ENCODE measurements at regions not wholly inside any gene's neighbourhood (a gene's known extent, or its start where the extent isn't known, plus 50 kb on each side); places are given as distances from the start of the nearest gene placed in this dataset.

DNA sequence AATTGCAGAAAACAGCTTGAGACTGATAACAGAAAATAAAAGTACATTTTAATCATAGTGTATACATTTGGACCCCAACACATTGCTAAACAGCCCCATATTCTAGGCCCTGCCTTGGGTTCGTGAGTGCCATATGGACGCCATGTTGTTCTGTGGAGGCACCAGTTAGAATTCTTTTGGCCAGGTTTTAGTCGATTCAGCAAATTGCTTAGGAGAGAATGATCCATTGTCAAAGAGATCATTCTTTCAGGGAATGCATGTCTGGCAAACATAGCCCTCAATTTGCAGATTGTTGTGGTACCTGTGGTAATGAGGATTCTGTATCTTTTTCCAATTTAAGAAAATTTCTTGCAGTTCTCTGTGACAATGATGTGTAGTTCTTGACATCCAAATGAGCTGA, 183.6 kb upstream of the DDHD1 start:
- Histone ChIP-seq H3K14ac (ENCODE audit: insufficient read depth, low read length) (no peak overlapping the region), H3K79me2 (ENCODE audit: insufficient read depth, low read length) (no peaks in the 10 kb centered on the region), H4K91ac (ENCODE audit: insufficient read length, low read depth, low read length) (no peak overlapping the region), H3K4me1 (ENCODE audit: insufficient read depth, low read length) (0 out of 2 replicates have a peak, but pooled peaks cover 2% of the 10 kb centered on the region), H3K56ac (ENCODE audit: insufficient read length, low read depth, low read length) (no peak overlapping the region), H3K27ac (ENCODE audit: insufficient read length, low read depth, low read length) (no peak overlapping the region), H2BK5ac (ENCODE audit: insufficient read length, low read length) (no peak overlapping the region), H2BK120ac (ENCODE audit: low read depth, low read length, poor library complexity, severe bottlenecking) (no peak overlapping the region), H3K4me2 (ENCODE audit: insufficient read depth, insufficient read length, low read length) (no peak overlapping the region), H3K4ac (ENCODE audit: low read depth, low read length) (no peak overlapping the region), H3K23me2 (ENCODE audit: insufficient read length, low read depth, low read length, poor library complexity, severe bottlenecking) (no peaks in the 10 kb centered on the region), H3K23ac (ENCODE audit: insufficient read length, low read depth, low read length) (no peak overlapping the region), H3K18ac (ENCODE audit: insufficient read length, low read depth, low read length) (no peak overlapping the region), H3K9me3 (ENCODE audit: control insufficient read depth, low read depth, low read length) (no peaks in the 10 kb centered on the region), H3T11ph (ENCODE audit: low read length) (no peak overlapping the region), H3K79me1 (ENCODE audit: insufficient read depth, low read depth, low read length, poor library complexity, severe bottlenecking) (no peaks in the 10 kb centered on the region), H4K20me1 (ENCODE audit: control insufficient read depth, insufficient read depth, insufficient read length) (no peaks in the 10 kb centered on the region), H2AFZ (ENCODE audit: low read length) (no peak overlapping the region), H2AK5ac (ENCODE audit: insufficient read length, low read length) (no peak overlapping the region), H2BK12ac (ENCODE audit: insufficient read length, low read depth, low read length) (no peak overlapping the region), H4K5ac (ENCODE audit: insufficient read length, low read depth, low read length) (no peak overlapping the region), H4K8ac (replicated peaks; ENCODE audit: insufficient read length, low read depth, low read length) (no peak overlapping the region), H2BK15ac (ENCODE audit: low read depth, low read length) (no peak overlapping the region), H3K27me3 (ENCODE audit: insufficient read depth, low read length) (no peaks in the 10 kb centered on the region), H2BK20ac (ENCODE audit: low read depth, low read length, poor library complexity, severe bottlenecking) (no peak overlapping the region), H3K9ac (ENCODE audit: extremely low read depth, insufficient read length, low read length) (no peak overlapping the region)
- Mint-ChIP-seq H3K4me3 (no peak overlapping the region), H3K36me3 (ENCODE audit: insufficient read depth in 1 of 3, low read depth in 3 of 3) (no peaks in the 10 kb centered on the region; a peak in 1 of 7 replicates), H3K27me3 (ENCODE audit: low read depth) (no peaks in the 10 kb centered on the region), H3K4me1 (peaks cover 24 to 33% of the 10 kb centered on the region in 2 experiments), H3K9me3 (no peaks in the 10 kb centered on the region), H3K27ac (no peak overlapping the region)
- no CpG with 5 or more reads among the region's 3 CpGs for WGBS (ENCODE audit: extremely low coverage, insufficient read length, low lambda C conversion rate)
- no peak for DNase-seq
- TF ChIP-seq, protein P1, sequence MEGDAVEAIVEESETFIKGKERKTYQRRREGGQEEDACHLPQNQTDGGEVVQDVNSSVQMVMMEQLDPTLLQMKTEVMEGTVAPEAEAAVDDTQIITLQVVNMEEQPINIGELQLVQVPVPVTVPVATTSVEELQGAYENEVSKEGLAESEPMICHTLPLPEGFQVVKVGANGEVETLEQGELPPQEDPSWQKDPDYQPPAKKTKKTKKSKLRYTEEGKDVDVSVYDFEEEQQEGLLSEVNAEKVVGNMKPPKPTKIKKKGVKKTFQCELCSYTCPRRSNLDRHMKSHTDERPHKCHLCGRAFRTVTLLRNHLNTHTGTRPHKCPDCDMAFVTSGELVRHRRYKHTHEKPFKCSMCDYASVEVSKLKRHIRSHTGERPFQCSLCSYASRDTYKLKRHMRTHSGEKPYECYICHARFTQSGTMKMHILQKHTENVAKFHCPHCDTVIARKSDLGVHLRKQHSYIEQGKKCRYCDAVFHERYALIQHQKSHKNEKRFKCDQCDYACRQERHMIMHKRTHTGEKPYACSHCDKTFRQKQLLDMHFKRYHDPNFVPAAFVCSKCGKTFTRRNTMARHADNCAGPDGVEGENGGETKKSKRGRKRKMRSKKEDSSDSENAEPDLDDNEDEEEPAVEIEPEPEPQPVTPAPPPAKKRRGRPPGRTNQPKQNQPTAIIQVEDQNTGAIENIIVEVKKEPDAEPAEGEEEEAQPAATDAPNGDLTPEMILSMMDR (conservative IDR thresholded peaks at IDR 0.05) = no peak
